GM12891 (cell line): ENCODE measurements at regions not wholly inside any gene's neighbourhood (a gene's known extent, or its start where the extent isn't known, plus 50 kb on each side); places are given as distances from the start of the nearest gene placed in this dataset.

Source experiments
- DNase-seq: peaks from one replicate; pipeline ENCODE4 v3.0.0; 2011; ENCODE audit warnings: low spot score; ENCODE audit not compliant: insufficient read length
- FAIRE-seq: peaks from 2 replicates; lab custom pipeline; 2011; peaks lifted over from hg19 to GRCh38; lab: Jason Lieb, UNC
- PAX5 ChIP-seq: IDR thresholded peaks from 2 replicates; pipeline ENCODE4 v1.6.1; 2011; ENCODE audit warnings: low read length, moderate library complexity, mild to moderate bottlenecking; ENCODE audit not compliant: insufficient read depth, severe bottlenecking
- POLR2A ChIP-seq: IDR thresholded peaks from 2 replicates; pipeline ENCODE4 v1.6.1; 2011; ENCODE audit warnings: low read depth, low read length, control low read depth
- POLR2AphosphoS5 ChIP-seq: IDR thresholded peaks from 2 replicates; pipeline ENCODE4 v1.6.1; 2011; ENCODE audit warnings: low read depth, low read length, control low read depth
- POU2F2 ChIP-seq: IDR thresholded peaks from 2 replicates; pipeline ENCODE4 v1.6.1; 2011; ENCODE audit warnings: low read depth, mild to moderate bottlenecking, control low read depth, low read length, moderate library complexity
- SPI1 ChIP-seq: IDR thresholded peaks from 2 replicates; pipeline ENCODE4 v1.6.1; 2011; ENCODE audit warnings: low read depth, low read length, control low read depth
- TAF1 ChIP-seq: IDR thresholded peaks from 2 replicates; pipeline ENCODE4 v1.6.1; 2011; ENCODE audit warnings: low read depth, low read length, control low read depth

DNA sequence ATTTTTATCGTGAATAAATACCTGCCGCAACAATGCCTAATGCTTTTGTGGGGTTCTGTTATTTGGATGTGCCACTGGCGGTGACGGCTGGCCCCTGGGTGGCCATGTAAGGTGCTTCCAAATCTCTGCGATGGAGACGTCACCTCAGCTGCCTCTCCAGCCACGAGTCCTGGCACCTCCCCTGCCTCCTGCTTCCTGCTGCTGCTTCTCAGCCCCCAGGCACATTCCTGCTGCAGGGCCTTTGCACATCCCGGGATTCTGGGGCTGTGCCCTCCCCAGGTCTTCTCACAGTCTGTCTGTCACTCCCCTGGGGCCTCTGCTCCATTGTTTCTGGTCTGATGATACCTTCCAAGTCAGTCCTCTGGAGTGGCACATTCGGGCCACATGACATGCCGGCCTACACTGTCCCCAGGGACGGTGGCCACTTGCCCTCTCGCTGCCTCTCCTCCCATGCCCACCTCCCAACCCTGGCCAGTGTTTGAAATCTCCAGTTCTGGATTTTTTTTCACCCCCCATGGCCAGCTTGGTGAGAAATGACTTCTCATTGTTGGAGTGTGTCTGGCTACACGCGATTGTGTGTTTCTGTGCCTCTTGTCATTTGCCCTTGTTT is 151.8 kb downstream of the KIF26A start:
- DNase-seq, result no peak
- FAIRE-seq, result no peak
- TF ChIP-seq POU2F2 (no peak), TAF1 (no peak), POLR2A (no peak), PAX5 (no peak), SPI1 (no peak), POLR2AphosphoS5 (no peak)

DNA sequence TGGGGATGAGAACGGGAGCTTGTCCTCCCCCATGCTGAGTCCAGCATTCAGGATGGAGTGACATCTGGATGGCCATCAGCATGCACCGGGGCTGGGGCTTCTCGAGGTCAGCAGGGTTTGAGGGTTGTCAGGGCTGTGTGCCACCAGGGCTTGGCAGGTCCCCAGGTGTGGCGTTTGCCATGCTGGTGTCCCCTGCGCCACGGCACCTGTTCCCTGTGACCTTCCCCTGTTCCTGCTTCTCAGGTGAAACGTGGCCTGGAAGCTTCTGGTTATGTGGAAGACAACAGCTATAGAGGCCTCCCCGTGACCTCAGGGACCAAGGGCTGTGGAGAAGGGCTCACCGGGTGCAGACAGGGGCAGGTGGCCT is 152.4 kb downstream of the KIF26A start:
- DNase-seq (no peak), FAIRE-seq (no peak)
- no peak for TF ChIP-seq SPI1

DNA sequence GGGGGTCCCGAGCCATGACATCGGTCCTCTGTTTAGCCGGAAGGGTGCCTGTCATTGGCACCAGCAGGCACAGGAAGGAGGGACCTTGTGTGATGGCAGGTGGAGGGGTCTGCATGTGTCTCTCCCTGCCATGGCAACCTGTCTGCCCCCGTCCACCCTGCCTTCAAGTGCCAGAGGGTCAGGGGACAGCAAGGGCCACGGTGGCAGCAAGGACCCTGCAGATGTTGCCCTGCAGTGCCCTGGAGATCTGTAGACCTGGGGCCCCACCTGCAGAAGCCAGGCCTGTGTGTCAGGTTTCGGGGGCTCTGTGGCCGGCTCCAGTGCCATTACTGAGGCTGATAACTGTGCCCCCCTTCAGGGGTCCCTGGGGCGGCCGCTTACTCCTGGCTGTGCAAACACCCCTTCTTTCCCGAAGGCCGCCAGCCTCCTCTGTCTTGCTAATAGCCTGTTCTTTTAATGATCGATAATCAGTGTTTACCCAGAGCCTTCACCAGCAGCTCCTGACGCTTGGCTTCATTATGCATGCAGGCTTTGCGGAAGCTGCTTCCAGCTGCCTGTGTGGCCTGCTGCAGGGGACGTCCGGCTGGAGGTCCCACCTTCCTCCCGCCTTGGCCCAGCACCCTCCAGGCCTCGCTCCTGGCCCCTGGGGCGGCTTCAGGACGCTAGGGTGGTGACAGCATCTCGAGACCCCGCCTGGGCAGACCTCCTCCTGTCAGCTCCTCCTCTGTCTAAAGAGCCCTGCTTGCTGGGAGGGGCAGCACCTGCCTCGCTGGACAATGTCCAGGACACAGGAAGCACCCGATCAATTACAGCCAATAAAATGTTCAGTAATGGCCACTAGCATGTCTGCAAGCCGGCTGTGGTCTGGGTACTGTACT is 153.0 kb downstream of the KIF26A start:
- TF ChIP-seq POU2F2, result no peak
- no peak for TF ChIP-seq POLR2A
- TF ChIP-seq PAX5, result no peak
- TF ChIP-seq SPI1, result no peak
- TF ChIP-seq TAF1, result no peak
- FAIRE-seq (no peak), DNase-seq (no peak)

DNA sequence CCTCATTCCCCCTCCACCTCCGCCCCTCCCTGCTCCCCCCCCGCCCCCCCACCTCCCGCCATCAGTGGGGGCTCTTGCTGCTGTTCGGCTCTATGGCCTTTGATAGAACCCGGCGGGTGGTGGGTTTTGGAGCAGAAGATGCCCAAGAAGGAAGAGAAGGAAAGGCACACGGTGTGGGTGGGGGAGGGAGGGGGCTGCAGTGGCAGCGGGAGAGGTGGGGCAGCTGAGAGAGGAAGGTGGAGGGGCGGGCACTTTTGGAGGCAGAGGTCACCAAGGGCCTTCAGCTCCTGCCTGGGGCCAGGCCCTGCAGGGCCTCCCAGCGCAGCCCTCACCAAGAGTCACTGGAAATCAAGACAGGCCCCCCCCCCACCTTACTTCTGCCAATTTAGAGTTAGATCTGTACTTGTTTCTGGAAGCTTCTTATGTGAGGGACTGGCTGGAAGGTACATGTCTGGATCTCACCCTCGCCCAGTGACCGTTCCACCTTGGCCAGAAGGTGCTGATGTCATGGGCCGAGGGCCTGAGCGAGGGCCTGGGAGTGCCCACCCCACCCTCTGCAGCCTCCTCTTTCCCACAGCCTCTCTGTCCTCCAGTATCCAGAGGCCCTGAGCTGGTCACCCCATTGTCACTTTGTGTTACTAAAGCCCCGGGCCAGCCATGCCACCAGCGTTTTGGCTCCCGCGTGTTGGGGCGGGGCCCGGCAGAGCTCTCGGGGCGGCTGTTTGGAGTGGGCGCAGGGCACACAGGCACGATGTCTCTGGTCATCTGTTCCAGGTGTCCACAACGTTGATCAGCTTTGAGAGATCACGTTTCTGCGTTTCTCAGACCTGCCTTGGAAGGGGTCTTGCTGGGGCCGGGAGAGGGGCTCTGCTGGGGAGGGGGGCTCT is 153.9 kb downstream of the KIF26A start:
- no peak for TF ChIP-seq TAF1
- TF ChIP-seq SPI1, result no peak
- no peak for TF ChIP-seq POLR2A
- TF ChIP-seq PAX5, result no peak
- TF ChIP-seq POLR2AphosphoS5, result no peak
- TF ChIP-seq POU2F2, result no peak
- FAIRE-seq, result no peak
- no peak for DNase-seq

DNA sequence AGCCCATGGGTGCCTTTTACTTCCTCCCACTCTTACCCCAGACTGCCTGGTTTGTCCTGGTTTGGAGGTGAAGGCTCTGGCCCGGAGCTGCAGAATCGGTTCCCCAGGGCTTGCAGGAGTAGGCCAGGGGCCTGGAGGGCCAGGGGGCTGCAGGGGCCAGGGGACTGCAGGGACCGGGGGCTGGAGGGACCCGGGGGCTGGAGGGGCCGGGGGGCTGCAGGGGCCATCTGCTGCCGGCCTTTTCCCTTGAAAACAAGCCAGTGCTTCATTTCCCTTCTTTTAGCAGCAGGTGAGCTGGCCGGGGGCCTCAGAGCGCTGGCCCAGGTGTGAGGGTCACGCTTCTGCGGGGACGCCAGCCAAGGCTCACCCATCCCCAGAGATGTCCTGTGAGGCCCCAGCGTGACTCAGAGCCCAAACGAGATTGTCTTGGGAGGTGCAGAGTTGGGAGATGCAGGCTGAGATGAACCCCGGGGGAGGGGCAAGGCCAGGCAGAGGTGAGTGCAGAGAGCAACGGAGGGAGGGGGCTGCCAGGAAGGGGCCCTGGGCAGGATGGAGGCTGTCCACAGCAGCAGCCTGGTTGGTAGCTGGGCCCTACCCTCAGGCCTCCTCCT is 154.9 kb downstream of the KIF26A start:
- FAIRE-seq (no peak), DNase-seq (no peak)
- TF ChIP-seq PAX5, result no peak
- no peak for TF ChIP-seq TAF1
- no peak for TF ChIP-seq POLR2AphosphoS5
- TF ChIP-seq SPI1, result no peak
- no peak for TF ChIP-seq POU2F2
- no peak for TF ChIP-seq POLR2A

DNA sequence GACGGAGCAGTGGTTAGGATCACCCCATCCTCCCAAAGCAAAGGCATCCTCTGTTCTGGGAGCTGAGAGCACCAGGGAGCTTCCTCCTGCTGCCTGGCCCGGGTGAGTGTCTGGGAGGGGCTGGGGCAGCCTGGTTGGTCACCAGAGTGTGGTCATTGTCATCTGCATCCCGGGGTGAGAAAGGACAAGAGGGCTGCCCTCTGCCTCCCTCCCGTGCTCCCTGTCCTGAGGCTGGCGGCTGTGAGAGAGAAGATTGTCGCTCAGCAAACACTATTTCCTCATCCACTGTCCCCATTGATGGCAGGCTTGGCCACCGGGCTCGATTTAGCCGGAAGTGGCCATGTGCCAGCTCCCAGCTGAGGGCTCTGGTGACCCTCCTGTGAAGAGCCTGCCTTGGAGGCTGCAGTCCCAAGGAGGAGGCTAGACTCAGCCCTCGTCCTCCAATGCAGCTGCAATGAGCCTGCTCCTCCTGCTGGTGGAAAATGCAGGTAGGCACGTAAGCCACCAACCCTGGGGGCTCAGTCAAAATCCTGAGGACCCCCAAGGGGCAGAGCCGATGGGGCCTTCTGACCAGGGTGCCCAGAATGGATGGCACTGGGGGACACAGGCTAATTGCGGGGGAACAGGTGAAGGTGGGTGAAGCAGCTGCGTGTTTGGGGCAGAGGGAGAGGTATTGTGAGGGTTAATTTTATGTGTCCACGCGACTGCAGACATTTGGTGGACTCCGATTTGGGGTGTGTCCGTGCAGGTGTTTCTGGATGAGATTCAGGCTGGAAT is 155.7 kb downstream of the KIF26A start:
- DNase-seq, result no peak
- TF ChIP-seq SPI1 (no peak), POLR2AphosphoS5 (no peak), POU2F2 (no peak), PAX5 (no peak), TAF1 (no peak), POLR2A (no peak)
- no peak for FAIRE-seq

DNA sequence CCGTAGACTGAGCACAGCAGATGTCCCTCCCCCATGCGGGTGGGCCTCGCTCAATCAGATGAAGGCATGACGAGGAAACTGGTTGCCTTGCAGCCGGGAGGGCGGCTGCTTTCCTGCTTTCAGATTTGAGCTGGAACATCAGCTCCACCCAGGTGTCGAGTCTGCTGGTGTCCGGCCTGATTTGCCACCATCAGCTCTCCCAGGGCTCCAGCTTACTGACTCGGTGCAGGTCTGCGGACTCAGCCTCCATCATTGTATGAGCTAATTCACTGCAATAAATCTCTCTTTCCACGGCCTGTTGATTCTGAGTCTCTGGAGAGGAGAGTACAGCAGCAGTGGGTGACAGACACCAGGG is 156.2 kb downstream of the KIF26A start:
- DNase-seq (no peak), FAIRE-seq (no peak)
- TF ChIP-seq PAX5, result no peak
- TF ChIP-seq POLR2AphosphoS5, result no peak
- no peak for TF ChIP-seq SPI1
- TF ChIP-seq TAF1, result no peak

DNA sequence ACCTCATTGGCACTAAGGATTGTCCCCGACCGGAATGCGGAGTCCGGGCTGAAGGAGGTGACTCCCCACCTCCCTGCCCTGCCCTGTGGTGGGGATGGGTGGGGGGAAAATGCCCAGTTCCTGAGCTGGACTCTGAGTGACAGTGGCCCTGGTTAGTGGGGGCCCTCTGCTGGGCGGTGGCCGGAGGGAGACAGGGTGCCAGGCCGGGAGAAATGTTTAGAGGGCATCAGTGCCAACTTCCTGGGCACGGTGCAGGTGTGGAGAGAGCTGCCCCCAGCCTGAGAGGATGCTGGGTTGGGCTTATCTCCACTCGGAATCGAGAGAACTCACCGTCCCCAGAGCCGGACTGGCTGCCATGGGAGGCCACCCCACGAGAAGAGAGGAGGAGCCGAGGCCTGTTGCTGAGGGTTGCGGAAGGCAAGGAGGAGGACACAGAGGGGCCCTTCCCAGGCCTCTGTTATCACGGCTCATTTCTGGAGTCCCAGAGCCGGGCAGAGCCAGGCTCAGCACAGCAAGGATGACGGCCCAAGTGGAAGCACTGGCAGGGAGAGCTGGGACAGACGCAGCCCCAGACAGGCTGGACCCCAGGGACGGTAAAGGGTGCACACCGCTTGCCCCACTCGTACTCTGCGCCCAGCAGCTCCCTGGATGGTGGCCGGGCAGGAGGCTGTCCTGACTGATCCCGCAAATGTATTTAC is 156.7 kb downstream of the KIF26A start:
- TF ChIP-seq PAX5 (no peak), POLR2AphosphoS5 (no peak), SPI1 (no peak), TAF1 (no peak), POLR2A (no peak), POU2F2 (no peak)
- FAIRE-seq, result no peak
- no peak for DNase-seq
